ENCODE measurements at regions not wholly inside any gene's neighbourhood (a gene's known extent, or its start where the extent isn't known, plus 50 kb on each side); places are given as distances from the start of the nearest gene placed in this dataset.

GRCh38 chr22:47484960-47485569, 722.6 kb downstream of the TBC1D22A start:
- no peak for TF ChIP-seq CTCF (IDR thresholded peaks at IDR 0.05 in 2 of 3, conservative IDR thresholded peaks at IDR 0.05 in 1 of 3; ENCODE audit: borderline replicate concordance in 1 of 3, insufficient read depth in 1 of 3, low read depth in 2 of 3, low read length in 2 of 3)
- TF ChIP-seq ZNF274 (IDR thresholded peaks at IDR 0.05; ENCODE audit: low read depth, low read length) = no peak
- TF ChIP-seq MAX (IDR thresholded peaks at IDR 0.05) = no peak
- TF ChIP-seq POLR2AphosphoS5 (IDR thresholded peaks at IDR 0.05; ENCODE audit: low read depth, low read length) = no peak
- no peak for TF ChIP-seq FOSL1 (IDR thresholded peaks at IDR 0.05; ENCODE audit: low read depth)
- TF ChIP-seq SP1 (IDR thresholded peaks at IDR 0.05; ENCODE audit: low read depth) = no peak
- TF ChIP-seq EZH2 (IDR thresholded peaks at IDR 0.05) = no peak
- TF ChIP-seq ZBTB33 (IDR thresholded peaks at IDR 0.05; ENCODE audit: extremely low read depth, insufficient replicate concordance, low read length) = no peak
- no peak for TF ChIP-seq POLR2A (IDR thresholded peaks at IDR 0.05; ENCODE audit: borderline replicate concordance, extremely low read depth, insufficient read depth, insufficient read length)
- TF ChIP-seq CEBPB (IDR thresholded peaks at IDR 0.05; ENCODE audit: low read depth) = no peak
- TF ChIP-seq EGR1 (IDR thresholded peaks at IDR 0.05; ENCODE audit: low read depth) = no peak
- no peak for TF ChIP-seq ZFX (IDR thresholded peaks at IDR 0.05)
- TF ChIP-seq REST (IDR thresholded peaks at IDR 0.05; ENCODE audit: low read depth) = no peak
- no peak for TF ChIP-seq RAD21 (IDR thresholded peaks at IDR 0.05; ENCODE audit: low read depth)
